ENCODE measurements at regions not wholly inside any gene's neighbourhood (a gene's known extent, or its start where the extent isn't known, plus 50 kb on each side); places are given as distances from the start of the nearest gene placed in this dataset.

DNA sequence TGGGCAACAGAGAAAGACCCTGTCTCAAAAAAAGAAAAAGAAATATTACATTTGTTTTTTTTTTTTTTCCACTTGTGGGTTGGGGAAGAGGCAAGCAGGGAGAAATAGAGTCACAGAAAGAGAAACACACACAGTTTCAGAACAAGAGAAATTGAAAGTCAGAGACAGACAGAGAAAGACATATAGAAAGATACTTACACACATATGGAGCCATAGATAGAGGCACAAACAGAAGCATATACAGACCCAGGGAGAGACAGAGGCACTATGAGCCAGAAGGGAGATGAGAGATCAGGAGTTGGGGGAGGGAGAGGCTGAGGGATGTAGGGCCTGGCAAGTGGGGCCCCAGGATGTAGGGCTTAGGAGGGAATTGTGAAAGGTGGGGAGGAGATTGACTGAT lies 55.2 kb upstream of the GIMD1 start:
- Histone ChIP-seq H3K36me3 (ENCODE audit: control insufficient read depth, insufficient read depth, low read length) (no peaks in the 10 kb centered on the region), H3K4me3 (ENCODE audit: low read length) (no peak overlapping the region), H3K9me3 (ENCODE audit: control insufficient read depth, low read length) (peaks cover 4% of the 10 kb centered on the region), H3K9ac (ENCODE audit: extremely low read depth, low read length, poor library complexity, severe bottlenecking) (no peak overlapping the region), H3K27me3 (ENCODE audit: control insufficient read depth, insufficient read depth, low read length, poor library complexity, severe bottlenecking) (peaks cover 80% of the 10 kb centered on the region), H3K27ac (ENCODE audit: low read depth, low read length) (no peak overlapping the region), H3K4me1 (ENCODE audit: control insufficient read depth, insufficient read depth, low read length) (no peaks in the 10 kb centered on the region)
- H3K27me3 Mint-ChIP-seq (ENCODE audit: insufficient read depth): peaks cover 43% of the 10 kb centered on the region
- H3K27ac Mint-ChIP-seq: no peak overlapping the region
- H3K36me3 Mint-ChIP-seq (ENCODE audit: low read depth): no peaks in the 10 kb centered on the region
- no peak overlapping the region for H3K4me3 Mint-ChIP-seq
- no peak for DNase-seq
- TF ChIP-seq, protein P1, sequence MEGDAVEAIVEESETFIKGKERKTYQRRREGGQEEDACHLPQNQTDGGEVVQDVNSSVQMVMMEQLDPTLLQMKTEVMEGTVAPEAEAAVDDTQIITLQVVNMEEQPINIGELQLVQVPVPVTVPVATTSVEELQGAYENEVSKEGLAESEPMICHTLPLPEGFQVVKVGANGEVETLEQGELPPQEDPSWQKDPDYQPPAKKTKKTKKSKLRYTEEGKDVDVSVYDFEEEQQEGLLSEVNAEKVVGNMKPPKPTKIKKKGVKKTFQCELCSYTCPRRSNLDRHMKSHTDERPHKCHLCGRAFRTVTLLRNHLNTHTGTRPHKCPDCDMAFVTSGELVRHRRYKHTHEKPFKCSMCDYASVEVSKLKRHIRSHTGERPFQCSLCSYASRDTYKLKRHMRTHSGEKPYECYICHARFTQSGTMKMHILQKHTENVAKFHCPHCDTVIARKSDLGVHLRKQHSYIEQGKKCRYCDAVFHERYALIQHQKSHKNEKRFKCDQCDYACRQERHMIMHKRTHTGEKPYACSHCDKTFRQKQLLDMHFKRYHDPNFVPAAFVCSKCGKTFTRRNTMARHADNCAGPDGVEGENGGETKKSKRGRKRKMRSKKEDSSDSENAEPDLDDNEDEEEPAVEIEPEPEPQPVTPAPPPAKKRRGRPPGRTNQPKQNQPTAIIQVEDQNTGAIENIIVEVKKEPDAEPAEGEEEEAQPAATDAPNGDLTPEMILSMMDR (conservative IDR thresholded peaks at IDR 0.05): no peak
- no peaks in the 10 kb centered on the region for H3K4me1 Mint-ChIP-seq
- H3K9me3 Mint-ChIP-seq: no peaks in the 10 kb centered on the region

DNA sequence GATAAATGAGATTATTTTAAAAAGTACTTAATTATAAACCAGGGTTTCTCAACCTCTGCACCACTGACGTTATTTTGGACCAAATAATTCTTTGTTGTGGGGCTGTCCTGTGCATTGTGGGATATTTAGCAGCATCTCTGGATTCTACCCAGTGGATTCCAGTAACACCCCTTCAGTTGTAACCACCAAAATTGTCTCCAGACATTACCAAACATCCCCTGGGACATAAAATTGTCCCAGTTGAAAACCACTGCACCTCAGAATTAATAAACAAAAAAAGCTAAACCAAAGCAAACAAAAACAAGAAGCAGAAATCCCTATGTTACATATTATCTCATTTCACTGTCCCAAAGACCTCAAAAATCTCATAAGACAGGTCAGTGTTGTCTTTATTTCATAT lies 54.2 kb upstream of the GIMD1 start:
- Histone ChIP-seq H3K9ac (ENCODE audit: extremely low read depth, low read length, poor library complexity, severe bottlenecking) (no peak overlapping the region), H3K27ac (ENCODE audit: low read depth, low read length) (no peak overlapping the region), H3K4me1 (ENCODE audit: control insufficient read depth, insufficient read depth, low read length) (no peaks in the 10 kb centered on the region), H3K36me3 (ENCODE audit: control insufficient read depth, insufficient read depth, low read length) (no peaks in the 10 kb centered on the region), H3K27me3 (ENCODE audit: control insufficient read depth, insufficient read depth, low read length, poor library complexity, severe bottlenecking) (peaks cover 79% of the 10 kb centered on the region), H3K4me3 (ENCODE audit: low read length) (no peak overlapping the region), H3K9me3 (ENCODE audit: control insufficient read depth, low read length) (peaks cover 4% of the 10 kb centered on the region)
- Mint-ChIP-seq H3K27me3 (ENCODE audit: insufficient read depth) (peaks cover 44% of the 10 kb centered on the region), H3K4me1 (peaks cover 6% of the 10 kb centered on the region), H3K36me3 (ENCODE audit: low read depth) (no peaks in the 10 kb centered on the region), H3K9me3 (no peaks in the 10 kb centered on the region), H3K27ac (no peak overlapping the region), H3K4me3 (no peak overlapping the region)
- TF ChIP-seq, protein P1 (conservative IDR thresholded peaks at IDR 0.05): no peak
- no peak for DNase-seq
- WGBS, 2 experiments (ENCODE audit: insufficient coverage in 1 of 2, insufficient read length in 1 of 2): 92% methylated on average over 1 of the region's 1 CpG; no CpG with 5 or more reads in 1 of the 2 experiments

DNA sequence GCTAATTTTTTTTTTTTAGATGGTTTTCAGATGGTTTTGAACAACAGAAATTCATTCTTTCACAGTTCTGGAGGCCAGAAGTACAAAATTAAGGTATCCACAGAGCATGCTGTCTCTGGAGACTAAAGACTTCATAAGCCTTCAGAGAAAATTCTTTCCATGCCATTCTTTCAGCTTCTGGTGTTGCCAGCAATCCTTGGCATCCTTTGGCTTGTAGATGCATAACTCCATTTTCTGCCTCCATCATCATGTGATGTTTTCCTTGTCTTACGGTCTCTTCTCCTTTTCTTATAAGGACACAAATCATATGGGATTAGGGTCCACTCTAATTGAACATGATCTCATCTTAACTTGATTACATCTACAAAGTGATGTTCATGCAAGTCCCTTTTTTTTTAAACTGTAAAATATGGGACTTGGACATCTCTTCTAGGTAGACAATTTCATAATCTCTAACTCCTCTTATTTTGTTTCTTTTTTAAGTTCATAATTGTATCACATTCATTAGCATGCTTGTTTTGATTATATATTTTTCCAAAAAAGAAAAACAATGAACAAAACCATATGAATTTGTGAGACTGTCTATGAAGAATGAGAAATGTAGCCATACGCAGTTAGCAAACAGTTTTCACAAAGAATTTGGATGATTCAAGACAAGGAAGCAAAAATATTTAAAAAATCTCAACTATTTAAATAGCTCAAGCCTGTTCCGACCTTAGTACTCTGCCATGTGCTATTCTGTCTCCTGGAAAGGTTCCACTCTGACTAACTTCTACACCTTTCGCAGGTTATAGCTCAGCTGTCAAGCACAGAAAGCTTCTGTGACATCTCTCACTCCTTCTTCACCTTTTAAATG lies 53.1 kb upstream of the GIMD1 start:
- Mint-ChIP-seq H3K4me3 (no peak overlapping the region), H3K27me3 (ENCODE audit: insufficient read depth) (peaks cover 47% of the 10 kb centered on the region), H3K9me3 (no peaks in the 10 kb centered on the region), H3K27ac (no peak overlapping the region), H3K36me3 (ENCODE audit: low read depth) (no peaks in the 10 kb centered on the region), H3K4me1 (peaks cover 12% of the 10 kb centered on the region)
- Histone ChIP-seq H3K27ac (ENCODE audit: low read depth, low read length) (no peak overlapping the region), H3K4me1 (ENCODE audit: control insufficient read depth, insufficient read depth, low read length) (no peaks in the 10 kb centered on the region), H3K36me3 (ENCODE audit: control insufficient read depth, insufficient read depth, low read length) (no peaks in the 10 kb centered on the region), H3K4me3 (ENCODE audit: low read length) (no peak overlapping the region), H3K9me3 (ENCODE audit: control insufficient read depth, low read length) (peaks cover 4% of the 10 kb centered on the region), H3K27me3 (ENCODE audit: control insufficient read depth, insufficient read depth, low read length, poor library complexity, severe bottlenecking) (peaks cover 83% of the 10 kb centered on the region), H3K9ac (ENCODE audit: extremely low read depth, low read length, poor library complexity, severe bottlenecking) (no peak overlapping the region)
- no peak for DNase-seq
- TF ChIP-seq, protein P1 (conservative IDR thresholded peaks at IDR 0.05): no peak
- 81 to 89% methylated on average over 3 to 4 of the region's 4 CpGs for WGBS, 2 experiments (ENCODE audit: insufficient coverage in 1 of 2, insufficient read length in 1 of 2)

All from endodermal cell (in vitro differentiated cells).